ENCODE measurements at regions not wholly inside any gene's neighbourhood (a gene's known extent, or its start where the extent isn't known, plus 50 kb on each side); places are given as distances from the start of the nearest gene placed in this dataset.

DNA sequence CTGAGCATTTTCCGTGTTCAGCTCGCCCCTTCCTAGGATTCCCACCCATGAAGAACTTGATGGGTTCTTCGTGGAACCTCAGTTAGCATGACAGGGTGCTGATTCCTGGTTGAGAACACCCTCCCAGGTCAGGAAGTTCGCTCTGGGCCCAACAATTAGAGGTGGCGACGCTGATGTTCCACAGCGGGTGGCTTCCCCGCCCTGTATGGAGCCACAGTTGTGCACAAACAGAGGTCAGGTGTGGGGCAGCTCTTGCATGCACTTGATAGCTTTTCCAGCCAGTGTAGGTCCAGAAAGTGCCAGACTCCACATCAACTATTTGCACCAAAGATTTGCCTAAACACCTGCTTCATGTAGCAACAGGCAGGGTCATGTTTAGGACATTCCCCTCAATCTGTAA is 788.2 kb downstream of the MED13L start:
- WGBS, 2 donors = 83 to 94% methylated on average over 8 of the region's 8 CpGs

DNA sequence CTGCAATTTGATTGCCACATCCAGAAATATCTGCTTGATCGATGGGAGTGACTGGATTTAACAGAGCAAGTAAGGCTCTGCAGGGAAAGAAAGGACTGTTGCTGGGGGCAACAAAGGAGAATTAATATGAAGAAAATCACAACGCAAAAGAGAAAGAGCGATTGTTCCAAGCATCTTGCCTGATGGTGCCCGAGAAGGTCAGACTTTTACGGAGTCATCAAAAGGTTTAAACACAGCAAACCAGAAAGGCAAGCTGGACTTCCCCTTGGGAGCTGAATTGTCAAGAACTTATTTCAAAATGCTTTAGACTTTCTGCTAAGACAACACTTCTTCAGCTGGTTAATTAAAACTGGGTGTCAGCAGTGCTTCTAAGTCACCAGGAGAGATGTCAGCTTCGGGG is 791.5 kb downstream of the MED13L start:
- Histone ChIP-seq H3K27ac (no peak overlapping the region), H3K9me3 (no peaks in the 10 kb centered on the region), H3K27me3 (no peaks in the 10 kb centered on the region), H3K4me1 (no peaks in the 10 kb centered on the region), H3K36me3 (no peaks in the 10 kb centered on the region), H3K4me3 (replicated peaks in 1 of 3) (no peak overlapping the region)
- TF ChIP-seq POLR2A (IDR thresholded peaks at IDR 0.05) = no peak
- TF ChIP-seq, protein P1, sequence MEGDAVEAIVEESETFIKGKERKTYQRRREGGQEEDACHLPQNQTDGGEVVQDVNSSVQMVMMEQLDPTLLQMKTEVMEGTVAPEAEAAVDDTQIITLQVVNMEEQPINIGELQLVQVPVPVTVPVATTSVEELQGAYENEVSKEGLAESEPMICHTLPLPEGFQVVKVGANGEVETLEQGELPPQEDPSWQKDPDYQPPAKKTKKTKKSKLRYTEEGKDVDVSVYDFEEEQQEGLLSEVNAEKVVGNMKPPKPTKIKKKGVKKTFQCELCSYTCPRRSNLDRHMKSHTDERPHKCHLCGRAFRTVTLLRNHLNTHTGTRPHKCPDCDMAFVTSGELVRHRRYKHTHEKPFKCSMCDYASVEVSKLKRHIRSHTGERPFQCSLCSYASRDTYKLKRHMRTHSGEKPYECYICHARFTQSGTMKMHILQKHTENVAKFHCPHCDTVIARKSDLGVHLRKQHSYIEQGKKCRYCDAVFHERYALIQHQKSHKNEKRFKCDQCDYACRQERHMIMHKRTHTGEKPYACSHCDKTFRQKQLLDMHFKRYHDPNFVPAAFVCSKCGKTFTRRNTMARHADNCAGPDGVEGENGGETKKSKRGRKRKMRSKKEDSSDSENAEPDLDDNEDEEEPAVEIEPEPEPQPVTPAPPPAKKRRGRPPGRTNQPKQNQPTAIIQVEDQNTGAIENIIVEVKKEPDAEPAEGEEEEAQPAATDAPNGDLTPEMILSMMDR (IDR thresholded peaks at IDR 0.05) = no peak
- intact Hi-C loops (cut with DNase I) = no loop called here
- WGBS, 2 donors = 52 to 54% methylated on average over 6 of the region's 6 CpGs
- no peak for DNase-seq

More for the DNA sequence above, 788.2 kb downstream of the MED13L start:
- no peak for DNase-seq
- Histone ChIP-seq H3K4me1 (no peaks in the 10 kb centered on the region), H3K27ac (no peak overlapping the region), H3K27me3 (no peaks in the 10 kb centered on the region), H3K9me3 (no peaks in the 10 kb centered on the region), H3K4me3 (replicated peaks in 1 of 3) (no peak overlapping the region), H3K36me3 (no peaks in the 10 kb centered on the region)
- TF ChIP-seq POLR2A (IDR thresholded peaks at IDR 0.05) = no peak
- TF ChIP-seq, protein P1 (IDR thresholded peaks at IDR 0.05) = no peak
- intact Hi-C loops (cut with DNase I) = no loop called here

DNA sequence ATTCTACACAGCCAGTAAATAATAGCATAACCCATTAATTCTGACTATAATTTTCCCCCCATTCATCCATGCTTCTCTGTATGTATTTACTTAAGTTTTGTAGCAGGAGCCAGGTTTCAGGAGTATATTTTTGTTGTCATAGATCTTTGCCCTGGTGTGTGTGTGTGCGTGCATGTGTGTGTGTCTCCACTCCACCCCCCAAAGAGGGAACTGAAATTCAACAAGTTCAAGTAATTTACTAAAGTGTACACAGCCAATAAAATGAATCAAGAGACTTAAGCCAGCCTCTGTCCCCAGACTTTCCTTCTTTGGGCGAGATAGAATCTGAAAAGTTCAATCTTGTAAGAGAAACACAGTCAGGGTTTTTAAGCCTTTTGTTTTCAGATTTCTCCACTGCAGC is 792.0 kb downstream of the MED13L start:
- Histone ChIP-seq H3K9me3 (no peaks in the 10 kb centered on the region), H3K36me3 (no peaks in the 10 kb centered on the region), H3K4me1 (no peaks in the 10 kb centered on the region), H3K27ac (no peak overlapping the region), H3K27me3 (no peaks in the 10 kb centered on the region), H3K4me3 (replicated peaks in 1 of 3) (no peak overlapping the region)
- WGBS, 2 donors = 54 to 76% methylated on average over 2 of the region's 2 CpGs
- intact Hi-C loops (cut with DNase I) = no loop called here
- TF ChIP-seq, protein P1 (IDR thresholded peaks at IDR 0.05) = no peak
- TF ChIP-seq POLR2A (IDR thresholded peaks at IDR 0.05) = no peak
- no peak for DNase-seq

DNA sequence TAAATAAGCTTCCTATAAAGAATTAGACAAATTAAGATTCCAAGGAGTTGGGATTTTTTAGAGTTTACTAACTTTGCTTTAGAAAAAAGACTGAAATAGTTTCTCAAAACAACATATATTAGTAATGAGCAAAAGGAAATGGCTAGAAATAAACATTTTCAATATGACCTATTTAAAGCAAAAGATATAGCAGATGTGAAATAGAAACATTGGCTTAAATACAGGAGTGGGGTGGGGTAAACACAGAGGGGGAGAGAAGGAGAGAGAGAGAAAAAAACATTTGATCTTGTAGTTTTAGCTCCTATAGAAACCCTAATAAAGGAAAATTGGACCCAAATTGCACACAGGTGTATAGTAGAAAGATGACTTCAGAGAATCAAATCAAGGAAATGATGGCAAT is 794.5 kb downstream of the MED13L start:
- intact Hi-C loops (cut with DNase I) = no loop called here
- no peak for TF ChIP-seq POLR2A (IDR thresholded peaks at IDR 0.05)
- TF ChIP-seq, protein P1 (IDR thresholded peaks at IDR 0.05) = no peak

DNA sequence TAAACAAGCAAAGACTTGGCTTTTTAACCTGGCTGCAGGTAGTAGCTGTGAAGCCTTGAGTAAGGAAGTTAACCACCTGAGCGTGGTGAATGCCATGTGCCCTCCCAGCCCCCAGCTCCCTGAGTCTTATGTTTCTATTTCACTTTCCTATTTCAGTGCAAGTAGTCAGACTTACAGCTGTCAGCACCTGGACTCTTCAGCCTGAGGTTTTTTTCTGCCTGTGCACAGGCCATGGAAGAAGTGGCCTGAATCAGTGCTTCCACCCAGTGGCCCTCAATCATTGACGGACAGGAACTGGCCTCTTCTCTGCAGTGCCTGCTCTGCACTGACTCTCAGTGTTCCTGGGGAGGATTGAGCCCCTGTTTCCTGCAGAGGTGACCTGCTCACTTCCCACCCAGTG is 796.4 kb downstream of the MED13L start:
- Histone ChIP-seq H3K4me1 (no peaks in the 10 kb centered on the region), H3K36me3 (no peaks in the 10 kb centered on the region), H3K4me3 (replicated peaks in 1 of 3) (no peak overlapping the region), H3K27ac (no peak overlapping the region), H3K9me3 (no peaks in the 10 kb centered on the region), H3K27me3 (no peaks in the 10 kb centered on the region)
- no peak for DNase-seq
- TF ChIP-seq POLR2A (IDR thresholded peaks at IDR 0.05) = no peak
- TF ChIP-seq, protein P1 (IDR thresholded peaks at IDR 0.05) = no peak
- intact Hi-C loops (cut with DNase I) = no loop called here
- WGBS, 2 donors = 85 to 94% methylated on average over 2 of the region's 2 CpGs

More for the DNA sequence above, 794.5 kb downstream of the MED13L start:
- no peak overlapping the region for H3K27ac ChIP-seq
- no peak overlapping the region for H3K4me3 ChIP-seq (replicated peaks in 1 of 3)
- H3K36me3 ChIP-seq = no peaks in the 10 kb centered on the region
- H3K4me1 ChIP-seq = no peaks in the 10 kb centered on the region
- no peaks in the 10 kb centered on the region for H3K27me3 ChIP-seq
- DNase-seq = no peak
- H3K9me3 ChIP-seq = no peaks in the 10 kb centered on the region

All from thyroid gland (tissue), 4 donors.